NCI-H748 treated with DMSO at 0.1 percent for 48 hours (cell line): ENCODE measurements at regions not wholly inside any gene's neighbourhood (a gene's known extent, or its start where the extent isn't known, plus 50 kb on each side); places are given as distances from the start of the nearest gene placed in this dataset.
"Not testable (repeated sequence)": the region's sequence is repeated elsewhere in the genome, so short reads cannot be mapped to it uniquely, and the experiment has no call there.

Experiments used
- DNase-seq: peaks from one replicate; lab custom pipeline; 2025; lab: John Stamatoyannopoulos, UW

DNA sequence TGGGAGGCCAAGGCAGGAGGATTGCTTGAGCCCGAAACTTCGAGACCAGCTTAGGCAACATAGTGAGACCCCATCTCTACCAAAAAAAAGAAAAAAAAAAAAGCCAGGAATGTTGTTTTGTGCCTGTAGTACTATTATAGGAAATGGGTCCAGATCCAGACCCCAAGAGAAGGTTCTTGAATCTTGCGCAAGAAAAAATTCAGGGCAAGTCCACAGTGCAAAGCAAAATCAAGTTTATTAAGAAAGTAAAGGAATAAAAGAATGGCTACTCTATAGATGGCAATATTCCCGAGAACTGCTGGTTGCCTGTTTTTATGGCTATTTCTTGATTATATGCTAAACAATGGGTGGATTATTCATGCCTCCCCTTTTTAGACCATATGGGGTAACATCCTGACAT lies 51.2 kb upstream of the RDX start:
- no peak for DNase-seq

GRCh38 chr11:110349138-110349996 lies 53.0 kb upstream of the RDX start:
- no peak for DNase-seq

GRCh38 chr11:110349997-110350383 lies 53.6 kb upstream of the RDX start:
- DNase-seq, result not testable (repeated sequence)

GRCh38 chr11:110355011-110355744 lies 58.8 kb upstream of the RDX start:
- no peak for DNase-seq

DNA sequence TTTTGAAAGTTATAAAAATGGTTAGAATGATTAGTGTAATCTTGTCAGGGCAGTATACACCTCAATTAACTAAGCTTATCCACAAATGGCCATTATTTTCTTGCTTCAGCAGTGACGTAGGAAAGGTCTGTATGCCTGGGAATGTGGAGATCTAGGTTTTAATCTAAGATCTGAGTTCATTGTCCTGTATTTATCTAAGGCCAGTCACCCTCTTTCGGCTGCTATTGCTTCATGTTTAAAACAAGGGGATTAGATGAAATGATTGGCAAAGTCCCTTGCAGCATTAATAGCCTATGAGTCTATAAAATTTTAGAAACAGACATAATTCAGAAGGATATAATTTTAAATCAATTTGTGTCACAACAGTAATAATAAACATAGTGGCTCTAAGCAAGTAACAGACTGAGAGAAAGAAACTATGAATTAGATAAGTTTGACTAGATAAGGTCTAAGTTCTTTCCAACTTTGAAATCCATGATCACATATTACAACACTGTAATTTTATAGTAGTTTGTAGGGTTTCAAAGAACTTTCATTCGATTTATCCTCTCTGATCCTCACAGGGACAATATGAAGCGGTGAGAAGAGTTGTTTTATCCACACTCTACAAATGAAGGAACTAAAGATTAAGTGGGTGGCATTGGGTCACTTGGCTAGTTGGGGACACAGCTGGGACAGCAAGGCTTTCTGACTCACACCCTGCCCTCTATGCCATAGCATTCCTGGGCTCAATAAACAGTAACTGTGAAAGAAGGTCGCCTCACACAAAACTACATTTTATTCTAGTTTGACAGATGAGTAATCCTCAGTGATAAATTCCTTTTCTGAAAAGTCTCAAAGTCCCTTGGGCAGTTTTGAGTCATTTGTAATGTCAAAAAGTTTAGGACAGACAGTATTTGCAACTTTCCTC lies 60.6 kb upstream of the RDX start:
- DNase-seq, result no peak

- no peak for DNase-seq
These were observed 61.9 kb upstream of the RDX start for GRCh38 chr11:110358336-110358735.

DNA sequence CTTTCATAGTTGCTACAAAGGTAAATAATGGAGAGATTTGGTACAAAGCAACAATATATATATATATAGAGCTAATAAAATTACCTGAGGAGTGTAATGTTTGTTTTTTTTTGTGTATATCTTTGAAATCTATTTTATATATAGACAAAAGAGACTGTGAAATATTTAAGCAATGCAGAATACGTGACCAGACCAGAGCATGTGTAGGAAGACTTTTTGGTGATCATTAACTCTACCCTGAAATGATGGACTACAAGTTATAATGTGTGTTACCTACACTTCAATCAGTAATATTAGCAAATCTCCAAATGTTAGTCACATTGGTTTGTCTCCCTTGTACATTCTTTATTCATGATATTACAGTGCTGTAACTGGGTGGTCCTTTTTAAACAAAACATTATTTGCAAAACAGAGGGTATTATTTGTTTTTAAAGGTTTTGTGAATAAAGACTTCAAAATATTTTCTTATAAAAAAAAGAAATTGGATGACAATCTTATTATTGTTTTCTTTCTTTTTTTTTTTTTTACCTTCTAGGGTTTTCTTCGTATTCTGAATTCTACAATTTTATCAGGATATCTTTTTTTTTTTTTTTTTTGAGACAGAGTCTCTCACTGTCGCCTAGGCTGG lies 64.5 kb upstream of the RDX start:
- DNase-seq, result not testable (repeated sequence)

GRCh38 chr11:110362971-110363509 lies 66.6 kb upstream of the RDX start:
- peak; percentile 37 for DNase-seq

- no peak for DNase-seq
These were observed 63.5 kb upstream of the FDX1 start for GRCh38 chr11:110366291-110366690.

DNA sequence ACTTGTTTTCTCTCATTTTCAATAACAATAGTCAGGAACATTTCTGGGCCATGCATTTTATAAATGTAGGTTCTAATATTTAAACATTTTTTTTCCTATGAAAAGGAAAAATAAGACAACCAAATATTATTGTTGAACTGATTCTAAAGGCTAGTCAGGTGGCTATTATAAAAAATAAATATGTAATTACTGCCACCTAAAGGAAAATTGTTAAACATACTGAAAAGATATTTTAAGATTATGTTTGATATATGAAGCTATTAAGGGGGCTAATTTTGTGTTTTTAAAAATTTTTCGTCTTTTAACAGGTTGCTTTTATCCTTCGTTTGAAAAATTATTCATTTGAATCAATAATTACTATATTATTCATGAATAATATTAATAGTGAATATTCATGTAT lies 62.2 kb upstream of the FDX1 start:
- DNase-seq, result no peak

DNA sequence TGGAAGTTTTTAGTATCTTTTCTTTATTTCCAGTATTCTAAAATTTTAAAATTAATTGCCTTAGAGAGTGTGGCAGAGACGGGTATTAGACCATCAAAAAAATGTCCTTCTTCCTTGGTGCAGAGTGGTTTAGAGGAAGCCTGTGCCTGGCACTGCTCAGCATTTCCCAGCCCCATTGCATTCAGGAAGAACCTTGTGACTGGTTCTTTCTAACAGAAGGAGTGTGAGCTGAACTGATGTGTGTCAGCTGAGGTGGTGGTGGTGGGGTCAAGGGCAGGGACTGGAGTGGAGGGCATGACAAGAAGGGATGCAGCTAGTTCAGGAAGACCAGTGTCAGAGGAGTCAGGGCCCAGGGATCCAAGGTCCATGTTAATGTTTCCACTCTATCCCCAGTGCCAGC lies 58.7 kb upstream of the FDX1 start:
- no peak for DNase-seq

GRCh38 chr11:110373051-110373702 lies 56.6 kb upstream of the FDX1 start:
- no peak for DNase-seq

- no peak for DNase-seq
These were observed 54.8 kb upstream of the FDX1 start for GRCh38 chr11:110374921-110375320.

DNA sequence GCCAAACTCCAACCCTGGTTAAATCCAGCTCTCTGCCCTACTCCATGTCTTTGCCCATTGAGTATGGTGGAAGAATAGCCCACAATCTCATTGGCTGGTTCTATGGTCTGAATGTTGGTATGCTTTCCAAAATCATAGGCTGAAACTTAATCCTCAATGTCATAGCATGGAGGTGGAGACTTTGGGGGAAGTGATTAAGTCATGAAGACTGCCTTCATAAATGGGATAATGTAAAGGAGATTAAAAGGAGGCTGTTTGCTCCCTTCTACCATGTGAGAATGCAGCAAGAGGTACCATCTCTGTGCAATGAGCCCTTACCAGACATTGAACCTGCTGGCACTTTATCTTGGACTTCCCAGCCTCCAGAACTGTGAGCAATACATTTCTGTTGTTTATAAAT lies 54.4 kb upstream of the FDX1 start:
- DNase-seq, result no peak

DNA sequence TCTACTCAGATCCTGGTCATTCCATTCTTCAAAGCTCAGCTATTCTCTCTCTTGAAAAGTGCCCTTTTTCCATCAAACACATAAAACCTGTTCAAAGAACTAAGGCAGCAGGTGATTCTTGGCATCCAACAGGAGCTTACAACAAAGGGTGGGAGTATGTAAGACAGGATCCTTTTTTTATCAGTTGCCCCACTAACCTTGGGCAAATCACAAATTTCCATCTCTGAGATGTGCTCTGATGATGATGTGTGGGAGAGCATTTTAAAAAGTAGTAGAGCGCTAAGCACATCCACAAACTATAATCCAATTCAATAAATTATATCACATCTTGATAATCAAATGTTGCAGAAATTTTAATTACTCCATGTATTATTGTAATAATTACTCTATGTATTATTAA lies 53.7 kb upstream of the FDX1 start:
- no peak for DNase-seq

DNA sequence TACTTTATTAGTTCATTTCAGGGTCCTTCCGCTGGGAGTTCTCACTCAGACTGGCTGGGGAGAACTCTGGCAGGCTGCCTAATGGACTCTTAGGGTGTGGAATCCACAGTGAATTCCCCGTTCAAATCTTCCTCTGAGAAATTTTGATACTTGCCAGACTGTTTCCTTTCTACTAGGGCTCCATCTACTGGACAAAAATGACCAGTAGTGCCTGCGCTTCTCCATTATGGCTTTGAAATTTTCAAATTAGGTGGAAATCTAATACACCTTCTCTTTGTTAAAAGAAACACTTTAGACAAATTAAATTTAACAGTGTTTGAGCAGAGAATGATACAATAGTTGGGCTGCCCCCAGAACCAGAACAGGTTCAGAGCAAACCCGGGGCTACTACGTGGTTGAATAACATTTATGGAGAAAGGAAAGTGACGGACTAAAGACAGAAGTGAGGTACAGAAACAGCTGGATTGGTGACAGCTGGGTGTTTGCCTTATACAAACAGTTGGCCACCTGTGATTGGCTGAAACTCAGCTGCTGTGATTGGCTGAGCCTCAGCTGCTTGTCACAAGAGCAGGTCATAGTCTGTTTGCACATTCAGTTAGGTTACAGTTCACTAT lies 52.9 kb upstream of the FDX1 start:
- peak; percentile 70 for DNase-seq

- DNase-seq, result no peak
These were observed 52.3 kb upstream of the FDX1 start for GRCh38 chr11:110377434-110377833.

GRCh38 chr11:110379261-110379660 lies 50.5 kb upstream of the FDX1 start:
- DNase-seq, result no peak

GRCh38 chr11:110379936-110380335 lies 49.8 kb upstream of the FDX1 start:
- DNase-seq, result no peak
